ENCODE measurements at regions not wholly inside any gene's neighbourhood (a gene's known extent, or its start where the extent isn't known, plus 50 kb on each side); places are given as distances from the start of the nearest gene placed in this dataset.

GRCh38 chr6:14450578-14450977 is 333.0 kb downstream of the CD83 start:
- TF ChIP-seq GABPA (IDR thresholded peaks at IDR 0.05; ENCODE audit: low read depth), result no peak
- no peak for TF ChIP-seq POLR2AphosphoS2 (IDR thresholded peaks at IDR 0.05; ENCODE audit: low read depth, low read length)
- TF ChIP-seq CTCF (IDR thresholded peaks at IDR 0.05 in 2 of 3, conservative IDR thresholded peaks at IDR 0.05 in 1 of 3; ENCODE audit: control insufficient read depth in 2 of 3, extremely low read depth in 1 of 3, insufficient read depth in 1 of 3, low read depth in 3 of 3, low read length in 3 of 3), result no peak

All from GM12878 (cell line).